Gastroesophageal sphincter (tissue), 4 donors: ENCODE measurements at regions not wholly inside any gene's neighbourhood (a gene's known extent, or its start where the extent isn't known, plus 50 kb on each side); places are given as distances from the start of the nearest gene placed in this dataset.

ENCODE experiments used
- ATAC-seq: fragments of 150-250 bp; one replicate; pipeline ENCODE4 v1.9.1; 2016; ENCODE audit warnings: mild to moderate bottlenecking, moderate library complexity
- H3K27ac ChIP-seq, 4 donors: fragments of 200-600 bp; sonication (generic) in 3 of 4; 1 replicate in 3 of 4; 2 replicates in 1 of 4; pipeline ENCODE4 v1.5.1; 2016 to 2019
- H3K27me3 ChIP-seq: fragments of 200-600 bp; sonication (generic); one replicate; pipeline ENCODE4 v1.5.1; 2019
- H3K36me3 ChIP-seq, 2 donors: fragments of 200-600 bp; sonication (generic); one replicate each; pipeline ENCODE4 v1.5.1; 2019; ENCODE audit warnings: control low read depth in 1 of 2
- H3K4me1 ChIP-seq, 3 donors: fragments of 200-600 bp; sonication (generic); 1 replicate in 2 of 3; 2 replicates in 1 of 3; pipeline ENCODE4 v1.5.1; 2016 to 2019; ENCODE audit warnings: control low read depth in 2 of 3
- H3K4me3 ChIP-seq, 2 donors: fragments of 200-600 bp; sonication (generic); one replicate each; pipeline ENCODE4 v1.5.1; 2019; ENCODE audit warnings: mild to moderate bottlenecking in 1 of 2, moderate library complexity in 1 of 2
- H3K9me3 ChIP-seq, 3 donors: fragments of 200-600 bp; sonication (generic); one replicate each; pipeline ENCODE4 v1.5.1; 2017 to 2019; ENCODE audit warnings: control low read depth in 2 of 3
- CTCF ChIP-seq, 4 experiments: fragments of 200-600 bp in 2 of 4; fragments of 450-650 bp in 2 of 4; sonication (generic) in 1 of 4; IDR thresholded peaks; one replicate each; pipeline ENCODE4 v1.5.1; 2017 to 2019; ENCODE audit warnings: antibody characterized with exemption in 4 of 4, mild to moderate bottlenecking in 2 of 4, moderate library complexity in 2 of 4
- EP300 ChIP-seq: sonication (generic); formaldehyde crosslinking; IDR thresholded peaks from one replicate; pipeline ENCODE4 v1.6.1; 2017; ENCODE audit warnings: antibody characterized with exemption, mild to moderate bottlenecking
- POLR2A ChIP-seq, 2 donors: fragments of 450-650 bp; IDR thresholded peaks; one replicate each; pipeline ENCODE4 v1.6.1; 2017; ENCODE audit warnings: antibody characterized with exemption in 2 of 2, mild to moderate bottlenecking in 2 of 2, moderate library complexity in 1 of 2
- POLR2AphosphoS5 ChIP-seq: sonication (generic); formaldehyde crosslinking; IDR thresholded peaks from one replicate; pipeline ENCODE4 v1.6.1; 2017; ENCODE audit warnings: antibody characterized with exemption
- WGBS, 2 donors: methylation state at CpG; one replicate each; pipeline ENCODE4 v1.1.5; 2018; ENCODE audit warnings: low coverage in 1 of 2; 5-methylcytosine and 5-hydroxymethylcytosine counted together

DNA sequence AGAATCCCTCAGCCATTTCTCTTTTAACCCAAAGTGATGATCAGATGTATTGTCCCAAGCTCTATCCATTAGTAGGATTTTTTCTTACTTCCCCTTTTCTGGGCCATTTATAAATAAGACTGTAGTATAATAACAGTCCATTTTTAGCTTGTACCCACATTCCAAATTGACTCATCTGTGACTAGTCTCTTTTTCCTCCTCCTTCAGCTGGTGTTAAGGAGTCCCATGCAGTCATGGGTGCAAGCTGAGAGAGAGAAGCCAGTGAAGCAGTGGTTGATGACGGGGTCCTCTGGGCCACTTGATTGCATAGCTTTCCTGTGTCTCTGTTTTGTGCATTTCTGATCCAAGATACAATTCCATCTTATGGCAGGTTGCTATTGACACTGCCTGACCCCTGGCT is 476.0 kb upstream of the CD180 start:
- H3K4me3 ChIP-seq, result no peak overlapping the region
- peaks cover 0 to 12% (median 4%) of the 10 kb centered on the region in 3 donors for H3K4me1 ChIP-seq
- H3K27me3 ChIP-seq, result no peaks in the 10 kb centered on the region
- no peaks in the 10 kb centered on the region for H3K36me3 ChIP-seq
- H3K9me3 ChIP-seq, result no peaks in the 10 kb centered on the region
- no peak overlapping the region for H3K27ac ChIP-seq
- 71 to 88% methylated on average over 1 of the region's 1 CpG for WGBS, 2 donors
- ATAC-seq, result no peak
- no peak for TF ChIP-seq EP300
- no peak for TF ChIP-seq POLR2AphosphoS5
- TF ChIP-seq CTCF (IDR thresholded peaks at IDR 0.05), result no peak
- TF ChIP-seq POLR2A (IDR thresholded peaks at IDR 0.05), result no peak

GRCh38 chr5:67669916-67670315 is 473.3 kb upstream of the CD180 start:
- no peaks in the 10 kb centered on the region for H3K4me1 ChIP-seq
- peaks cover 0 to 9% (median 0%) of the 10 kb centered on the region in 3 donors for H3K9me3 ChIP-seq
- 83% methylated on average over 2 of the region's 2 CpGs for WGBS, 2 donors
- no peak overlapping the region for H3K27ac ChIP-seq
- H3K36me3 ChIP-seq, result no peaks in the 10 kb centered on the region
- no peak for ATAC-seq
- TF ChIP-seq CTCF (IDR thresholded peaks at IDR 0.05), result no peak
- no peak for TF ChIP-seq POLR2A (IDR thresholded peaks at IDR 0.05)
- TF ChIP-seq POLR2AphosphoS5, result no peak
- TF ChIP-seq EP300, result no peak
- no peaks in the 10 kb centered on the region for H3K27me3 ChIP-seq
- H3K4me3 ChIP-seq, result no peak overlapping the region

DNA sequence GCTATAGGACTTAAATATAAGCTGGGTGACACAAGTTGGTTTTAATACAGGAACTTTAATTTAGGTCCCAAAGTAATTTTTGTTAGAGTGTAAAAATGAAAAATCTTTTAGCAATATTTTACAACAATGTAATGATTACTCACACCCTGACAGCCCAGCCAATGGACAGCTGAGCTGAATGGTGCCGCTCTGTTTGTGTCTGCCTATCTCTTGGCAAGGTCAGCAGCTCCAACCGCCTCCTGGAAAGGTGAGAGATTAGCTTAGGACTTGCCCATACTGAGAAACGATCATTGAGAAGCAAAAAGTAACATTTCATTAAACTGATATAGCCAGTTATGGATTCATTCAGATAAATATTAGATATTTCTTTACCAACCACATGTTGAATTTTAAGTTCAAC is 463.6 kb upstream of the CD180 start:
- Histone ChIP-seq H3K4me1 (no peaks in the 10 kb centered on the region), H3K9me3 (no peaks in the 10 kb centered on the region), H3K4me3 (no peak overlapping the region), H3K27ac (no peak overlapping the region), H3K27me3 (no peaks in the 10 kb centered on the region), H3K36me3 (no peaks in the 10 kb centered on the region)
- WGBS, 2 donors, result 65 to 79% methylated on average over 3 of the region's 3 CpGs
- ATAC-seq, result no peak
- no peak for TF ChIP-seq EP300
- no peak for TF ChIP-seq POLR2A (IDR thresholded peaks at IDR 0.05)
- no peak for TF ChIP-seq CTCF (IDR thresholded peaks at IDR 0.05)
- no peak for TF ChIP-seq POLR2AphosphoS5

- no peaks in the 10 kb centered on the region for H3K36me3 ChIP-seq
- no peaks in the 10 kb centered on the region for H3K9me3 ChIP-seq
- WGBS, 2 donors, result 69 to 73% methylated on average over 6 of the region's 6 CpGs
- ATAC-seq, result peak; percentile 31
- no peaks in the 10 kb centered on the region for H3K27me3 ChIP-seq
- H3K4me1 ChIP-seq, result no peaks in the 10 kb centered on the region
- H3K27ac ChIP-seq, result no peak overlapping the region
- TF ChIP-seq CTCF (IDR thresholded peaks at IDR 0.05), result no peak
- no peak for TF ChIP-seq POLR2A (IDR thresholded peaks at IDR 0.05)
- TF ChIP-seq EP300, result no peak
- no peak for TF ChIP-seq POLR2AphosphoS5
- no peak overlapping the region for H3K4me3 ChIP-seq
Measured at GRCh38 chr5:67659288-67659687, 462.7 kb upstream of the CD180 start.

GRCh38 chr5:67657055-67657454 is 460.5 kb upstream of the CD180 start:
- TF ChIP-seq POLR2AphosphoS5 (no peak), CTCF (IDR thresholded peaks at IDR 0.05) (no peak), EP300 (no peak), POLR2A (IDR thresholded peaks at IDR 0.05) (no peak)
- Histone ChIP-seq H3K27me3 (no peaks in the 10 kb centered on the region), H3K27ac (no peak overlapping the region), H3K36me3 (no peaks in the 10 kb centered on the region), H3K4me3 (no peak overlapping the region), H3K9me3 (no peaks in the 10 kb centered on the region), H3K4me1 (peaks cover 0 to 5% (median 0%) of the 10 kb centered on the region in 3 donors)
- WGBS, 2 donors, result 74 to 90% methylated on average over 5 of the region's 5 CpGs
- ATAC-seq, result no peak
